Panc1 (cell line): ENCODE measurements at regions not wholly inside any gene's neighbourhood (a gene's known extent, or its start where the extent isn't known, plus 50 kb on each side); places are given as distances from the start of the nearest gene placed in this dataset.

Experiments used
- CTCF ChIP-seq: fragments of 450-650 bp; IDR thresholded peaks from 2 replicates; pipeline ENCODE4 v1.5.1; 2017; ENCODE audit warnings: mild to moderate bottlenecking
- SIN3A ChIP-seq: IDR thresholded peaks from 2 replicates; pipeline ENCODE4 v1.6.1; 2012; ENCODE audit warnings: low read depth, mild to moderate bottlenecking, low read length, moderate library complexity, borderline replicate concordance; ENCODE audit not compliant: insufficient read depth

GRCh38 chr3:194032828-194033435 is 103.0 kb upstream of the HES1 start:
- TF ChIP-seq CTCF (no peak), SIN3A (no peak)
